Left lung (tissue), 4 donors: ENCODE measurements at regions not wholly inside any gene's neighbourhood (a gene's known extent, or its start where the extent isn't known, plus 50 kb on each side); places are given as distances from the start of the nearest gene placed in this dataset.

Source experiments
- ATAC-seq: fragments of 200-7000 bp; cut with Tn5 transposase; one replicate; pipeline ENCODE4 v1.9.1; 2020; ENCODE audit warnings: moderate library complexity
- DNase-seq, 4 donors: peaks; one replicate each; pipeline ENCODE4 v3.0.0-alpha.2; 2013 to 2020
- H3K27ac ChIP-seq, 2 donors: fragments of 200-600 bp; sonication (generic) in 1 of 2; one replicate each; pipeline versions ENCODE4 v1.5.0 to v1.8.0; 2020 to 2021
- H3K27me3 ChIP-seq, 2 donors: fragments of 200-600 bp; sonication (generic) in 1 of 2; one replicate each; pipeline versions ENCODE4 v1.5.0 to v1.8.0; 2020 to 2021
- H3K36me3 ChIP-seq, 2 donors: fragments of 200-600 bp; sonication (generic) in 1 of 2; one replicate each; pipeline versions ENCODE4 v1.5.0 to v1.8.0; 2020 to 2021
- H3K4me1 ChIP-seq, 2 donors: fragments of 200-600 bp; one replicate each; pipeline ENCODE4 v1.8.0; 2021
- H3K4me3 ChIP-seq, 2 donors: fragments of 200-600 bp; sonication (generic) in 1 of 2; one replicate each; pipeline versions ENCODE4 v1.5.0 to v1.8.0; 2020 to 2021; ENCODE audit warnings: mild to moderate bottlenecking in 1 of 2
- H3K9me3 ChIP-seq, 2 donors: fragments of 200-600 bp; sonication (generic) in 1 of 2; one replicate each; pipeline versions ENCODE4 v1.5.0 to v1.8.0; 2020 to 2021
- CTCF ChIP-seq, 2 donors: fragments of 200-600 bp; sonication (generic) in 1 of 2; IDR thresholded peaks; one replicate each; pipeline versions ENCODE4 v1.5.0 to v1.8.0; 2021; ENCODE audit warnings: antibody characterized with exemption in 2 of 2
- intact Hi-C, 2 donors: fragments of 100-400 bp; cut with DNase I; formaldehyde crosslinking; loops; one replicate each; pipeline versions ENCODE4 v1.11.2 to v1.14.2; 2022
- donor health status: DM: no; HTN: yes; CAD: no.
- donor health status: DM: no; HTN: no; CAD: no.

- no peaks in the 10 kb centered on the region for H3K36me3 ChIP-seq
- no peaks in the 10 kb centered on the region for H3K4me1 ChIP-seq
- ATAC-seq: no peak
- H3K4me3 ChIP-seq: no peak overlapping the region
- no peak for DNase-seq
- no peaks in the 10 kb centered on the region for H3K27me3 ChIP-seq
- intact Hi-C loops: no loop called here
- H3K27ac ChIP-seq: no peak overlapping the region
- no peak for TF ChIP-seq CTCF (IDR thresholded peaks at IDR 0.05)
- H3K9me3 ChIP-seq: peaks cover 0 to 24% of the 10 kb centered on the region in 2 donors
These were observed 767.8 kb upstream of the LUZP2 start for GRCh38 chr11:23729088-23729487.

- no peaks in the 10 kb centered on the region for H3K27me3 ChIP-seq
- no peaks in the 10 kb centered on the region for H3K36me3 ChIP-seq
- no peak overlapping the region for H3K4me3 ChIP-seq
- H3K9me3 ChIP-seq: peaks cover 0 to 24% of the 10 kb centered on the region in 2 donors
- intact Hi-C loops: no loop called here
- TF ChIP-seq CTCF (IDR thresholded peaks at IDR 0.05): no peak
- DNase-seq: peak in 1 of 4 donors; percentile 65
- no peak for ATAC-seq
- H3K27ac ChIP-seq: no peak overlapping the region
- no peaks in the 10 kb centered on the region for H3K4me1 ChIP-seq
These were observed 766.4 kb upstream of the LUZP2 start for GRCh38 chr11:23730307-23730998.

GRCh38 chr11:23732026-23732425 is 764.8 kb upstream of the LUZP2 start:
- ATAC-seq (no peak), DNase-seq (no peak)
- H3K9me3 ChIP-seq: peaks cover 0 to 24% of the 10 kb centered on the region in 2 donors
- intact Hi-C loops: no loop called here
- no peak overlapping the region for H3K27ac ChIP-seq
- no peak for TF ChIP-seq CTCF (IDR thresholded peaks at IDR 0.05)
- H3K36me3 ChIP-seq: no peaks in the 10 kb centered on the region
- H3K4me1 ChIP-seq: no peaks in the 10 kb centered on the region
- H3K27me3 ChIP-seq: no peaks in the 10 kb centered on the region
- H3K4me3 ChIP-seq: no peak overlapping the region

- no peaks in the 10 kb centered on the region for H3K4me1 ChIP-seq
- no peak for ATAC-seq
- intact Hi-C loops: no loop called here
- H3K36me3 ChIP-seq: no peaks in the 10 kb centered on the region
- TF ChIP-seq CTCF (IDR thresholded peaks at IDR 0.05): no peak
- no peaks in the 10 kb centered on the region for H3K27me3 ChIP-seq
- H3K4me3 ChIP-seq: no peak overlapping the region
- no peak for DNase-seq
- H3K27ac ChIP-seq: no peak overlapping the region
- no peaks in the 10 kb centered on the region for H3K9me3 ChIP-seq
These were observed 750.0 kb upstream of the LUZP2 start for GRCh38 chr11:23746896-23747295.

- Histone ChIP-seq H3K36me3 (no peaks in the 10 kb centered on the region), H3K27me3 (no peaks in the 10 kb centered on the region), H3K4me1 (no peaks in the 10 kb centered on the region), H3K27ac (no peak overlapping the region), H3K9me3 (no peaks in the 10 kb centered on the region), H3K4me3 (no peak overlapping the region)
- intact Hi-C loops: no loop called here
- ATAC-seq (no peak), DNase-seq (no peak)
- no peak for TF ChIP-seq CTCF (IDR thresholded peaks at IDR 0.05)
These were observed 747.0 kb upstream of the LUZP2 start for GRCh38 chr11:23749762-23750430.
